DOHH2 (cell line): ENCODE measurements at regions not wholly inside any gene's neighbourhood (a gene's known extent, or its start where the extent isn't known, plus 50 kb on each side); places are given as distances from the start of the nearest gene placed in this dataset.

Experiments
- H3F3A ChIP-seq: fragments of 200-600 bp; sonication (generic), shearing (Covaris generic); 2 replicates; pipeline ENCODE4 v1.6.0; 2016; ENCODE audit warnings: antibody characterized with exemption, mild to moderate bottlenecking; ENCODE audit not compliant: control insufficient read depth, insufficient read depth
- H3K27ac ChIP-seq: fragments of 200-600 bp; sonication (generic); 2 replicates; pipeline ENCODE4 v1.5.1; 2014; ENCODE audit warnings: low read depth, mild to moderate bottlenecking, low read length, moderate library complexity
- H3K27me3 ChIP-seq: fragments of 200-600 bp; sonication (generic); 2 replicates; pipeline ENCODE4 v1.6.1; 2014; ENCODE audit warnings: mild to moderate bottlenecking, low read length, mixed read lengths; ENCODE audit not compliant: control insufficient read depth
- H3K36me3 ChIP-seq: fragments of 200-600 bp; sonication (generic); 2 replicates; pipeline ENCODE4 v1.6.1; 2014; ENCODE audit warnings: mild to moderate bottlenecking, low read length, moderate library complexity, mixed read lengths; ENCODE audit not compliant: control insufficient read depth
- H3K4me1 ChIP-seq: fragments of 200-600 bp; sonication (generic); 2 replicates; pipeline ENCODE4 v1.6.1; 2014; ENCODE audit warnings: mild to moderate bottlenecking, low read length, mixed read lengths; ENCODE audit not compliant: control insufficient read depth
- H3K4me2 ChIP-seq: fragments of 200-600 bp; sonication (generic); 2 replicates; pipeline ENCODE4 v1.6.0; 2014; ENCODE audit warnings: mild to moderate bottlenecking, low read length, moderate library complexity
- H3K4me3 ChIP-seq: fragments of 200-600 bp; sonication (generic); 2 replicates; pipeline ENCODE4 v1.5.1; 2014; ENCODE audit warnings: mild to moderate bottlenecking, low read length, mixed read lengths
- H3K79me2 ChIP-seq: fragments of 200-600 bp; sonication (generic); 2 replicates; pipeline ENCODE4 v1.6.1; 2014; ENCODE audit warnings: mild to moderate bottlenecking, low read length, mixed read lengths; ENCODE audit not compliant: control insufficient read depth
- H3K9me2 ChIP-seq: fragments of 200-600 bp; sonication (generic); replicated peaks from 2 replicates; pipeline ENCODE4 v1.6.1; 2014; ENCODE audit warnings: mild to moderate bottlenecking, low read length, mixed read lengths; ENCODE audit not compliant: control insufficient read depth
- H3K9me3 ChIP-seq: fragments of 200-600 bp; sonication (generic); 2 replicates; pipeline ENCODE4 v1.6.1; 2014; ENCODE audit warnings: antibody characterized with exemption, low read length, mixed read lengths; ENCODE audit not compliant: control insufficient read depth, insufficient read depth
- H4K20me1 ChIP-seq: fragments of 200-600 bp; sonication (generic); 2 replicates; pipeline ENCODE4 v1.6.0; 2014; ENCODE audit warnings: low read depth, mild to moderate bottlenecking, antibody characterized with exemption, low read length, moderate library complexity; ENCODE audit not compliant: control insufficient read depth, insufficient read depth
- CTCF ChIP-seq: fragments of 200-600 bp; sonication (generic); IDR thresholded peaks from one replicate; pipeline ENCODE4 v1.5.1; 2014; ENCODE audit warnings: antibody characterized with exemption, mild to moderate bottlenecking, low read depth, low read length; ENCODE audit not compliant: poor library complexity, severe bottlenecking
- EZH2phosphoT487 ChIP-seq: fragments of 200-600 bp; sonication (generic); IDR thresholded peaks from 2 replicates; pipeline ENCODE4 v1.6.1; 2017; ENCODE audit warnings: borderline replicate concordance, mild to moderate bottlenecking, antibody characterized with exemption, low read length, moderate library complexity, mixed read lengths

- Histone ChIP-seq H4K20me1 (no peaks in the 10 kb centered on the region), H3K4me2 (no peak overlapping the region), H3K4me3 (no peak overlapping the region), H3K27ac (no peak overlapping the region), H3K9me3 (no peaks in the 10 kb centered on the region), H3K79me2 (no peaks in the 10 kb centered on the region), H3F3A (no peaks in the 10 kb centered on the region), H3K4me1 (peaks cover 8% of the 10 kb centered on the region), H3K9me2 (no peaks in the 10 kb centered on the region), H3K27me3 (no peaks in the 10 kb centered on the region), H3K36me3 (no peaks in the 10 kb centered on the region)
- no peak for TF ChIP-seq EZH2phosphoT487
- TF ChIP-seq CTCF: no peak
Observed at GRCh38 chr2:48228345-48228684, 86.2 kb upstream of the FOXN2 start.

- peaks cover 8% of the 10 kb centered on the region for H3K4me1 ChIP-seq
- H3K36me3 ChIP-seq: no peaks in the 10 kb centered on the region
- no peak overlapping the region for H3K4me3 ChIP-seq
- H3K27ac ChIP-seq: no peak overlapping the region
- no peaks in the 10 kb centered on the region for H3K9me2 ChIP-seq
- no peaks in the 10 kb centered on the region for H3F3A ChIP-seq
- no peaks in the 10 kb centered on the region for H3K79me2 ChIP-seq
- H3K4me2 ChIP-seq: no peak overlapping the region
- no peaks in the 10 kb centered on the region for H3K9me3 ChIP-seq
- TF ChIP-seq CTCF: no peak
- TF ChIP-seq EZH2phosphoT487: no peak
- H3K27me3 ChIP-seq: no peaks in the 10 kb centered on the region
- H4K20me1 ChIP-seq: no peaks in the 10 kb centered on the region
Observed at GRCh38 chr2:48229063-48229462, 85.4 kb upstream of the FOXN2 start.

- H3K27ac ChIP-seq: no peak overlapping the region
- no peaks in the 10 kb centered on the region for H3F3A ChIP-seq
- TF ChIP-seq EZH2phosphoT487 (no peak), CTCF (no peak)
Observed at GRCh38 chr2:48230834-48231233, 83.6 kb upstream of the FOXN2 start.

GRCh38 chr2:48232351-48232750 is 82.1 kb upstream of the FOXN2 start:
- H3K4me3 ChIP-seq: no peak overlapping the region
- TF ChIP-seq CTCF (no peak), EZH2phosphoT487 (no peak)
- H3F3A ChIP-seq: no peaks in the 10 kb centered on the region
- no peak overlapping the region for H3K4me2 ChIP-seq
- no peaks in the 10 kb centered on the region for H4K20me1 ChIP-seq
- no peaks in the 10 kb centered on the region for H3K36me3 ChIP-seq
- no peaks in the 10 kb centered on the region for H3K9me3 ChIP-seq
- H3K27ac ChIP-seq: no peak overlapping the region
- no peaks in the 10 kb centered on the region for H3K79me2 ChIP-seq
- H3K9me2 ChIP-seq: no peaks in the 10 kb centered on the region
- no peaks in the 10 kb centered on the region for H3K27me3 ChIP-seq
- peaks cover 8% of the 10 kb centered on the region for H3K4me1 ChIP-seq

More at GRCh38 chr2:48230834-48231233, 83.6 kb upstream of the FOXN2 start:
- H3K4me1 ChIP-seq: peaks cover 8% of the 10 kb centered on the region
- no peaks in the 10 kb centered on the region for H3K9me3 ChIP-seq
- H3K4me3 ChIP-seq: no peak overlapping the region
- H3K27me3 ChIP-seq: no peaks in the 10 kb centered on the region
- no peaks in the 10 kb centered on the region for H3K79me2 ChIP-seq
- no peaks in the 10 kb centered on the region for H3K9me2 ChIP-seq
- H4K20me1 ChIP-seq: no peaks in the 10 kb centered on the region
- no peaks in the 10 kb centered on the region for H3K36me3 ChIP-seq
- no peak overlapping the region for H3K4me2 ChIP-seq
